ENCODE measurements at regions not wholly inside any gene's neighbourhood (a gene's known extent, or its start where the extent isn't known, plus 50 kb on each side); places are given as distances from the start of the nearest gene placed in this dataset.
"Not testable (repeated sequence)": the region's sequence is repeated elsewhere in the genome, so short reads cannot be mapped to it uniquely, and the experiment has no call there.

DNA sequence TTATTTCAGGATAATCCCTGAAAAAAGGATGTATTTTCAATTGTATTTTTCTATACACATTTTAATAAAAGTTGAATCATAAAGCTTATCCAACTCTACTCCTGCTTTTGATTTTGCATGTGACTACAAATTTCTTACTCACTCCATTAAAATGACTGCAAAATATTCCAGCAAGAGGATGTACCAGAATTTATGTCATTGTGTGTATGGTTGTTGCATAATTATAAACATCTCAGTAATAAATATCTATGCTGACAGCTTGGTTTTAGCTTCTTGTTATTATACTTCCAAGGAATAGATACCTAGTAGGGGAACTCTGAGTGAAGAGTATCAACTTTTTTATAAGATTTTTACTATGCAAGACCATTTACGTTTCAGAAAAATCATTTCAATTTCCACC is 463.2 kb upstream of the RUNX1 start:
- DNase-seq = no peak

- DNase-seq = no peak
These were observed 462.6 kb upstream of the RUNX1 start for GRCh38 chr21:35511696-35512162.

DNA sequence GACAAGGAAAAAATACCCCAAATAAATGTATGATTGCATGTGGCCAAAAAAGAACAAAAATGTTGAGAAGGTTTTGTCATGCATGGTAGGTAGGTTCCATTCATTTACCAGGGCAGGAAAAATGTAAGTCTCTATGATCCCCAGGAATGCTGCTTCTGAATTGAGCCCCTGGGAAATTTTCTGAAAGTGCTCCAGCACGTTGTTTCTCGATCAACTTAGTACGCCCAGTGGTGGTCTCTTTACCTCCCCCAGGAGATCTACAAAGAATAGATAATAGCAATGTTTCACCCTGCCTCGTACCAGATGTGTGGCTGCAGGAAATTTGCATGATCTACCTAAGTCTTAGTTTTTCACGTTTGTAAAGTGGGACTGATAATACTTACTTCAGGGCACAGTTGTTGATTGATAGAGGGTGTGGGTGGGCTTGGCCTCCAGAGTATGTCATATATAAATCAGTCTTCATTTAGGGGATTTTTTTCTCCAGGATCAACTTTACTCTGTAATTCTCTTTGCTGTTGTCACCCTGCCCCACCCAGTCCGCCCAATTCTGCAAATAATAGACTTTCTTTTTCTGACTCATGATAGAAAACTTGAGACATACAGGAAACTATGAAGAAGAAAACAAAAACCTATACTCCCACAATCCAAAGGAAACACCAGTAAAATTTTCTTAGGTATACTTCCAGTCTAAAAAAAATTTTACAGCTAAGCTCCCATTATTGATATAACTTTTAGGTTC is 462.0 kb upstream of the RUNX1 start:
- no peak for DNase-seq

GRCh38 chr21:35510294-35510693 is 461.2 kb upstream of the RUNX1 start:
- no peak for DNase-seq

GRCh38 chr21:35509001-35509704 is 460.1 kb upstream of the RUNX1 start:
- no peak for DNase-seq

DNA sequence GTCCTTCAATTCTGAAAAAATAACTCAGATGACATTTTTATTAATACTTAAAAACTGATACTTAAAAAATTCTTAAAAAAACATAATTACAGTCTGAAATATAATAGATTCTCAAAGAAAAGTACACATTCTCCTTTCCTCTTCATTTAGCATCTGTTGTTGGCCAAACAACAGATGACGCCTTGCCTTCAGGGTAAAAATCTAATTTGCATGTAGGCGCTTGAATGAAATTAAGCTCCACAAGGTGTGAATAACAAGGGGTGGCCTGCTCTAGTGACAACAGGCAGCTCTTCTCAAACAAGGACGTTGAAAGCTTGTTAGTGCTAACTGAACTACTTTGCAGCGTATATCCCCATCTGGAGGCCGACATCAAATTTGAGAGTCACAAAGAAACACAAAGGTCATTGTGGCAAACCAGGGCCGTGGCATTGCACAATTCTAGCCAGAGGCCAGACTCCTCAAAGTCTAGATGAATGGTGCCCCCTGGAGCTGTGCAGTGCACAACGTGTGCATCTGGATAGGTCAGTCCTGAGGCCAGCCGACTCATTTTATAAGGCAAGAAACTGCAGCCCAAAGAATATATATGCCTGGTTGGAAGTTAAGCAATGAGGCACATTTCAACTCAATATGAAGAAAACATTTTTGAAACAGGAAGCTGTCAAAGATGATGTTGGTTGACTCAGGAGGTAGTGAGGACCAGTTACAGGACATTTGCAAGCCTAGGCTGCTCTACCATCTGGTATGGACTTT is 459.2 kb upstream of the RUNX1 start:
- no peak for DNase-seq

DNA sequence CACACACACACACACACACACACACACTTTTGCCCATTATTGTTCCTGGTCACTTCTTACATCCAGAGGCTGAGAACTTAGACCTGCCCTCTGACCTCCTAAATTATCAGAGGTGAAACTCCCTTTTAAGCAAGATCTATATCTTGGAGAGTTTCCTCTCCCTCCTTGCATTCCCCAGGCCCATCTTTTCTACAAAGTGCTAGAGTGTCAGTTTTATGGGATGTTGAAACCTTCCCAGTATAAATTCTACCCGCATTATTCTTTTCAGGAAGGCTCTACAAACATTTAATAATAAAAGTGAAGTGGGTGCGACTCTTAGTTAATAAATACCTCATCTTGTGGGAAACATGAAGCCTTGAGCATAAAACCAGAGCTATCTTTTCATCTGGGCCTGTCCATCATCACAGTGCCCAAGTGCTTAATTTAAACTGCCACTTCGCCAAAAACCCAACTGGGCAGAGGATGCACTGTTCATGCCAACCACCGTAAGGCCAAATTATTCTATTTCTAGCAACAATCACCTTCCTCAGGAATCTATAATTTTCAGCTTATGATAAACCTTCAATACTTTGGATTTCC is 458.2 kb upstream of the RUNX1 start:
- no peak for DNase-seq

DNA sequence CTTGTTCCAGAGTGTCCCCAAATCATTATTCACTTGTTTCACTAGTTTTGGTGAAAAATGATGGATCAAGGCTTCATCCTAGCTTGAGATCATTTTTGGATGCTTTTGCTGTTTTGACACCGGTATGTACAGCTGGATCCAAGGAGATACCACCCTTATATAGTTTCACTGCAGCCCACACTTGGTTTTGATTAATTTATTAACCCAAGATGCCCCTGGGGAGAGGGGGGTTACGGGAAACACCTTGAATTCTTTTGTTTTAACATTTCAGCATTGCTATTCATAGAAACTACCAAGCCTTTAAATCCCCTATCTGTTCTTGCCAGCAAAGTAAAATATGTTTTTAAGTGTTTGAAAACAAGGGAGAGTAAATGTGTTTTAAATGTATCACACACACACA is 457.7 kb upstream of the RUNX1 start:
- DNase-seq = no peak

- no peak for DNase-seq
These were observed 457.2 kb upstream of the RUNX1 start for GRCh38 chr21:35506352-35506751.

- no peak for DNase-seq
These were observed 455.9 kb upstream of the RUNX1 start for GRCh38 chr21:35504951-35505466.

DNA sequence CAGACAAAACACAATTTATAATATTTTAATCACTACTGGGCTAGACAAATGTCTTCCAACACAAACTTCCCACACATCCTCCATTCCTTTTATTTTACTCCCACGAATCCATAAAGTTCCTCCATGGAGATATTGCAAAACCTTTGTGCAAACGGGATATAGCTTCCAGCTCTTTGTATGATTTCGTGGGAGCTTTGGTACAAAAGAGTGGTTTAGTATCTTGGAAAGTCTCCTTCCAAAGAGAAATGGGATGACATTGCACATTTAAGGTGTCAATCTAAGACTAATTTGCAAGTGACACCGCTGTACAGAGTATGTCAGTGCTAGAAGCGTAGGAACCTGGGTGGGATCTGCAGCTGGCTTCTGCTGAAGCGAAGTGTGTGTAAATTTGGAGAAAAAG is 455.2 kb upstream of the RUNX1 start:
- no peak for DNase-seq

DNA sequence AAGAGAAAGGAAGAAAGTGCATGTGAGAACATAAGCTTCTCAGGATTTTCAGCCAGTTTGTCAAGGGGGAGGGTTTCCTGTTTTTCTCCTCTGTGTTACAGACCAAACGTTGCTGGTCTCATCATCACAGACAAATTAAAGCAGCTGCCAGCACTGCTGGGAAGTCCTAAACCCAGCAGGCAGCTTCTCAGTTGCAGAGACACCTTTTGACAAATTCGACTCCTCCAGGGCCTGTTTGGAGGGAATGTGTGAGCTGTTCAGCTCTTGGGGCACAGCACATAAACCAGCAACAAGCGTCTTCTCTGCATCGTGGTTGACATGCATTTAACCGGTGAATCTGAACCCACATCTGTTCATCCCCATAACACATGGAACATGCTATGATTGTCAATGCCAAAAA is 454.6 kb upstream of the RUNX1 start:
- no peak for DNase-seq

DNA sequence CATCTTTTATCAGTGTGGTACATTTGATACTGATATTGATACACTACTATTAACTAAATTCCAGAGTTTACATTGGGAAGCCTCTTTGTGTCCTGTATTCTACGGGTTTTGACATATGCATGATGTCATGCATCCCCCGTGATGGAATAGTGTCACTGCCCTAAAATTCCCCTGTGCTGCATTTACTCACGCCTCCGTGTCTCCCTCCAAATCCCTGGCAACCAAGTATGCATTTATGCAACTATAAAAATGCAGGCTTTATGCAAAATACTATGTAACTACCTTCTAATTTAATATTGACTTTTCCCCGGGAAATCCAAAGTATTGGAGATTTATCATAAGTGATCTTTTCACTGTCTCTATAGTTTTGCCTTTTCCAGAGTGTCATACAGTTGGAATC is 453.7 kb upstream of the RUNX1 start:
- DNase-seq = no peak

DNA sequence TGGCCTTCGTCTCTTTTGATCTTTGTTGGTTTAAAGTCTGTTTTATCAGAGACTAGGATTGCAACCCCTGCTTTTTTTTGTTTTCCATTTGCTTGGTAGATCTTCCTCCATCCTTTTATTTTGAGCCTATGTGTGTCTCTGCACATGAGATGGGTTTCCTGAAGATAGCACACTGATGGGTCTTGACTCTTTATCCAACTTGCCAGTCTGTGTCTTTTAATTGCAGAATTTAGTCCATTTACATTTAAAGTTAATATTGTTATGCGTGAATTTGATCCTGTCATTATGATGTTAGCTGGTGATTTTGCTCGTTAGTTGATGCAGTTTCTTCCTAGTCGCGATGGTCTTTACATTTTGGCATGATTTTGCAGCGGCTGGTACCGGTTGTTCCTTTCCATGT is 448.4 kb upstream of the RUNX1 start:
- not testable (repeated sequence) for DNase-seq

GRCh38 chr21:35491920-35492678 is 443.0 kb upstream of the RUNX1 start:
- no peak for DNase-seq

- no peak for DNase-seq
These were observed 442.0 kb upstream of the RUNX1 start for GRCh38 chr21:35491114-35491513.

- DNase-seq = no peak
These were observed 440.4 kb upstream of the RUNX1 start for GRCh38 chr21:35489389-35489980.

GRCh38 chr21:35488946-35489345 is 439.8 kb upstream of the RUNX1 start:
- DNase-seq = no peak

- DNase-seq = no peak
These were observed 436.3 kb upstream of the RUNX1 start for GRCh38 chr21:35485364-35485763.

DNA sequence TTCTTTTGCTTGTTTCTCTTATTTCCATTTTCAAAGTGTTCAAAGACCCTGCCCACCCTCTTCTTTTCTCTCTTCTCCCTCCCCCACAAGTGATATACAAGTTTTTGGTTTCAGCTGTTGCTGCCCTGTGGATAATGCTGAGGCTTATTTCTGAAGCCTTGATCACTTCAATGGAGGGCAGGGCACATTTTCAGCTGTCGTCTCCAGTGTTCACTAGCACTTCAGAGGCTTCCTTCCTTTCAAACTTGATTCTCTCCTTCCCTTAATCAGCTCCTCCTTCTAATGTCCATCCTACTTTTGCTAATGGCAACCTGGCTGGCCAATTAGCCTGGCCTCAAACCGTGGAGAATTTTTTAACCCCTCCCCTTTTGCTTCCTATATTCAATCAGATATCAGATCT is 435.7 kb upstream of the RUNX1 start:
- no peak for DNase-seq

- no peak for DNase-seq
These were observed 434.9 kb upstream of the RUNX1 start for GRCh38 chr21:35484032-35484431.

All from NCI-H1105 treated with DMSO at 0.1 percent for 48 hours (cell line).